H1 (cell line): ENCODE measurements at regions not wholly inside any gene's neighbourhood (a gene's known extent, or its start where the extent isn't known, plus 50 kb on each side); places are given as distances from the start of the nearest gene placed in this dataset.

Source experiments
- CTCF ChIA-PET: fragments of 300-600 bp; sonication (Branson Sonifier 250); formaldehyde crosslinking; loops from one replicate; lab custom pipeline; 2021; ENCODE audit not compliant: partially characterized antibody; lab: Charles Lee
- POLR2A ChIA-PET: fragments of 300-600 bp; sonication (Branson Sonifier 250); formaldehyde crosslinking; loops from one replicate; lab custom pipeline; 2021; ENCODE audit warnings: inconsistent platforms; ENCODE audit not compliant: partially characterized antibody; lab: Charles Lee
- DNase-seq, 2 experiments: peaks; one replicate each; pipeline versions ENCODE4 v3.0.0 to v3.0.0-alpha.2; 2010 to 2022; ENCODE audit warnings: low spot score in 2 of 2, low read depth in 1 of 2, mixed read lengths in 1 of 2
- FAIRE-seq: peaks from 2 replicates; lab custom pipeline; 2011; peaks lifted over from hg19 to GRCh38; lab: Jason Lieb, UNC
- H2AFZ ChIP-seq: 2 replicates; pipeline ENCODE4 v1.8.1; 2012; ENCODE audit warnings: low read length, inconsistent platforms
- H2AK5ac ChIP-seq: 2 replicates; pipeline ENCODE4 v1.6.1; 2013; ENCODE audit warnings: low read depth, low read length
- H2BK120ac ChIP-seq: replicated peaks from 2 replicates; pipeline ENCODE3; 2013; ENCODE audit warnings: low read depth, low read length, inconsistent platforms
- H2BK12ac ChIP-seq: 2 replicates; pipeline ENCODE4 v1.6.1; 2013; ENCODE audit warnings: low read depth, low read length
- H2BK15ac ChIP-seq: 2 replicates; pipeline ENCODE4 v1.6.1; 2013; ENCODE audit warnings: low read length
- H2BK20ac ChIP-seq: 2 replicates; pipeline ENCODE4 v1.6.1; 2013; ENCODE audit warnings: low read length
- H2BK5ac ChIP-seq: 2 replicates; pipeline ENCODE4 v1.6.1; 2013; ENCODE audit warnings: low read depth, low read length
- H3K14ac ChIP-seq: 2 replicates; pipeline ENCODE4 v1.6.1; 2013; ENCODE audit warnings: inconsistent platforms; ENCODE audit not compliant: insufficient read length
- H3K18ac ChIP-seq: 2 replicates; pipeline ENCODE4 v1.6.1; 2013; ENCODE audit warnings: low read length; ENCODE audit errors: extremely low read depth
- H3K23ac ChIP-seq: 2 replicates; pipeline ENCODE4 v1.6.1; 2013; ENCODE audit warnings: inconsistent platforms; ENCODE audit not compliant: insufficient read length
- H3K23me2 ChIP-seq: 2 replicates; pipeline ENCODE4 v1.6.1; 2013; ENCODE audit warnings: low read depth, low read length
- H3K27ac ChIP-seq: 2 replicates; pipeline ENCODE4 v1.6.1; 2011; ENCODE audit warnings: low read depth, low read length, inconsistent platforms
- H3K27me3 ChIP-seq, 4 experiments: replicated peaks in 1 of 4; 1 replicate in 1 of 4; 2 replicates in 3 of 4; pipeline versions ENCODE4 v1.6.1 to v1.8.1; 2011 to 2013; ENCODE audit warnings: low read length in 3 of 4, mild to moderate bottlenecking in 3 of 4, inconsistent platforms in 2 of 4, mixed read lengths in 2 of 4, moderate library complexity in 1 of 4; ENCODE audit not compliant: control insufficient read depth in 3 of 4, insufficient read depth in 3 of 4; ENCODE audit errors: extremely low read depth in 1 of 4
- H3K36me3 ChIP-seq, 4 experiments: 2 replicates each; pipeline versions ENCODE4 v1.6.1 to v1.8.1; 2011 to 2013; ENCODE audit warnings: mild to moderate bottlenecking in 4 of 4, low read length in 3 of 4, moderate library complexity in 2 of 4, control low read depth in 1 of 4, inconsistent platforms in 1 of 4; ENCODE audit not compliant: insufficient read depth in 4 of 4, control insufficient read depth in 2 of 4
- H3K4ac ChIP-seq: replicated peaks from 2 replicates; pipeline ENCODE3; 2013; ENCODE audit warnings: low read length, low read depth, mixed read lengths, inconsistent platforms; ENCODE audit not compliant: insufficient read length
- H3K4me1 ChIP-seq, 4 experiments: replicated peaks in 1 of 4; 1 replicate in 1 of 4; 2 replicates in 3 of 4; pipeline versions ENCODE4 v1.6.1 to v1.8.1; 2011 to 2013; ENCODE audit warnings: low read length in 3 of 4, inconsistent platforms in 2 of 4, mixed read lengths in 1 of 4; ENCODE audit not compliant: insufficient read depth in 4 of 4, control insufficient read depth in 3 of 4
- H3K4me2 ChIP-seq, 2 experiments: 2 replicates each; pipeline versions ENCODE4 v1.6.1 to v1.8.1; 2011 to 2013; ENCODE audit warnings: low read depth in 2 of 2, low read length in 2 of 2, control low read depth in 1 of 2, inconsistent platforms in 1 of 2, mild to moderate bottlenecking in 1 of 2; ENCODE audit not compliant: insufficient read depth in 1 of 2
- H3K4me3 ChIP-seq, 4 experiments: fragments of 200-600, 300-600 bp in 1 of 4; sonication (generic), shearing (Covaris generic), sonication (Bioruptor Twin) in 1 of 4; 2 replicates each; pipeline versions ENCODE4 v1.5.1 to v1.8.1; 2011 to 2016; ENCODE audit warnings: low read length in 4 of 4, low read depth in 3 of 4, control low read depth in 2 of 4, inconsistent platforms in 2 of 4, mild to moderate bottlenecking in 2 of 4, mixed read lengths in 1 of 4, moderate library complexity in 1 of 4; ENCODE audit not compliant: insufficient read depth in 2 of 4; ENCODE audit errors: extremely low read depth in 1 of 4
- H3K56ac ChIP-seq: replicated peaks from 2 replicates; pipeline ENCODE3; 2013; ENCODE audit warnings: low read depth, mild to moderate bottlenecking, mixed read lengths, low read length, inconsistent platforms; ENCODE audit not compliant: insufficient read length
- H3K79me1 ChIP-seq: 2 replicates; pipeline ENCODE4 v1.6.1; 2013; ENCODE audit warnings: low read depth, low read length, control low read depth
- H3K79me2 ChIP-seq, 2 experiments: 2 replicates each; pipeline versions ENCODE4 v1.6.1 to v1.8.1; 2012 to 2013; ENCODE audit warnings: low read length in 2 of 2, mild to moderate bottlenecking in 2 of 2, inconsistent platforms in 1 of 2; ENCODE audit not compliant: insufficient read depth in 2 of 2, control insufficient read depth in 1 of 2
- H3K9ac ChIP-seq, 4 experiments: replicated peaks in 1 of 4; 1 replicate in 1 of 4; 2 replicates in 3 of 4; pipeline versions ENCODE4 v1.6.1 to v1.8.1; 2011 to 2013; ENCODE audit warnings: low read depth in 3 of 4, low read length in 3 of 4, control low read depth in 2 of 4, mild to moderate bottlenecking in 2 of 4, moderate library complexity in 2 of 4, inconsistent platforms in 1 of 4; ENCODE audit errors: extremely low read depth in 1 of 4
- H3K9me3 ChIP-seq, 2 experiments: 2 replicates each; pipeline versions ENCODE4 v1.6.1 to v1.8.1; 2012 to 2013; ENCODE audit warnings: mild to moderate bottlenecking in 2 of 2, moderate library complexity in 2 of 2, control low read depth in 1 of 2, inconsistent platforms in 1 of 2, low read depth in 1 of 2, low read length in 1 of 2, mixed read lengths in 1 of 2; ENCODE audit not compliant: insufficient read depth in 2 of 2
- H4K20me1 ChIP-seq, 2 experiments: replicated peaks in 1 of 2; 2 replicates each; pipeline versions ENCODE3 to v1.8.1; 2011 to 2013; ENCODE audit warnings: inconsistent platforms in 2 of 2, low read length in 2 of 2, mild to moderate bottlenecking in 1 of 2; ENCODE audit not compliant: insufficient read depth in 2 of 2, control insufficient read depth in 1 of 2
- H4K5ac ChIP-seq: 2 replicates; pipeline ENCODE4 v1.6.1; 2013; ENCODE audit warnings: low read length, low read depth, mixed read lengths, inconsistent platforms; ENCODE audit not compliant: insufficient read length
- H4K8ac ChIP-seq: 2 replicates; pipeline ENCODE4 v1.8.0; 2013; ENCODE audit warnings: mild to moderate bottlenecking, moderate library complexity, low read length, inconsistent platforms; ENCODE audit not compliant: insufficient read depth; ENCODE audit errors: extremely low read depth
- H4K91ac ChIP-seq: replicated peaks from 2 replicates; pipeline ENCODE3; 2013; ENCODE audit warnings: low read length, mixed read lengths, inconsistent platforms; ENCODE audit not compliant: insufficient read length
- BCL11A ChIP-seq, 2 experiments: IDR thresholded peaks; one replicate each; pipeline ENCODE4 v1.6.1; 2011; ENCODE audit warnings: low read depth in 2 of 2, low read length in 2 of 2, mild to moderate bottlenecking in 2 of 2
- BRCA1 ChIP-seq: IDR thresholded peaks from 2 replicates; pipeline ENCODE4 v1.6.1; 2012; ENCODE audit warnings: low read depth, low read length, improper control_type of control experiment
- GABPA ChIP-seq: IDR thresholded peaks from 2 replicates; pipeline ENCODE4 v1.6.1; 2011; ENCODE audit warnings: mild to moderate bottlenecking, low read length, moderate library complexity, borderline replicate concordance; ENCODE audit not compliant: insufficient read depth
- GTF2F1 ChIP-seq: IDR thresholded peaks from 2 replicates; pipeline ENCODE4 v1.6.1; 2012; ENCODE audit warnings: low read depth, low read length, improper control_type of control experiment, borderline replicate concordance
- KDM1A ChIP-seq: fragments of 200-600, 300-600 bp; sonication (generic); IDR thresholded peaks from 2 replicates; pipeline ENCODE4 v1.7.1; 2016; ENCODE audit warnings: mild to moderate bottlenecking, low read length, borderline replicate concordance
- NANOG ChIP-seq: IDR thresholded peaks from 2 replicates; pipeline ENCODE4 v1.6.1; 2011; ENCODE audit warnings: low read length, low read depth, mild to moderate bottlenecking, inconsistent platforms; ENCODE audit not compliant: insufficient read depth, poor library complexity, severe bottlenecking
- PHF8 ChIP-seq: fragments of 200-600 bp; sonication (generic); conservative IDR thresholded peaks from 2 replicates; pipeline ENCODE4 v1.7.1; 2012; ENCODE audit warnings: low read depth, mild to moderate bottlenecking, inconsistent platforms, low read length, moderate library complexity
- SP1 ChIP-seq: IDR thresholded peaks from 2 replicates; pipeline ENCODE4 v1.6.1; 2011; ENCODE audit warnings: low read depth, low read length
- SP2 ChIP-seq: IDR thresholded peaks from 2 replicates; pipeline ENCODE4 v1.6.1; 2012; ENCODE audit warnings: mild to moderate bottlenecking, low read length, inconsistent platforms
- WGBS, 2 experiments: shearing (Covaris generic) in 1 of 2; methylation state at CpG; one replicate each; pipeline versions ENCODE4 v1.1.6 to v1.1.7; 2013 to 2015; ENCODE audit warnings: low lambda C conversion rate in 2 of 2, mixed read lengths in 2 of 2, inconsistent platforms in 1 of 2, low coverage in 1 of 2, missing lambda C conversion rate in 1 of 2; ENCODE audit not compliant: insufficient replicate concordance in 2 of 2, insufficient coverage in 1 of 2, insufficient read length in 1 of 2; ENCODE audit errors: extremely low coverage in 1 of 2, missing lambda C conversion rate in 1 of 2; 5-methylcytosine and 5-hydroxymethylcytosine counted together

DNA sequence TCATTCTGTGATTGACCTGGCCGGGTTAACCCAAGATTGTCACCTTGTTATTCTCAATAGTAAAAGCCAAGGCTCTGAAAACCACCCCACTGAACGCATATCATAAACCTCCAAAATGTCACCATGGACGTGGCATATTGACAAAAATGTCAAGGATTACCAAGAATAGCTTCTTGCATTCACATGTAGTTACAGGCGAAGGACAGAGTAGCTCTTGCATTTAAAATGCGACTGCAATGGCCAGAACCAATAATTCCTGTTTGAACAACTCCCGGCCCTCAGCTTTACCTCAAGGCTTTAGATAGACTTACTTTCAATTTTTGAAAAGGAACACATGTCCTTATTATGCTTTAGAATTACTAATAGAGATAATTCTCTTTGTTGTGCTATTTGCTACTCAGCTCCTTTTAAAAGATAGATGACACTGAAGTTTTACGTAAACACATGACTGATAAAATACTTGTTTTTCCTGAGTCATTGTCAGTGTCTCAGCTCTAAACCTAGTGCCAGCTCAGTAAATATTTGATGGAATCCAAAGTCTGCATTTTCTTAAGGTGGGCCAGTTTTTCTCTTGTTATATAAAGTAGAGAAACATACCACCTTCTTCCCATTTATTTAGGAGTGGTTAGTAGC lies 66.3 kb downstream of the CLDN34 start:
- no peak overlapping the region for H3K27ac ChIP-seq
- no peak overlapping the region for H4K5ac ChIP-seq
- H3K4me2 ChIP-seq, result no peak overlapping the region
- no peak overlapping the region for H2BK5ac ChIP-seq
- no peaks in the 10 kb centered on the region for H3K79me1 ChIP-seq
- H2BK20ac ChIP-seq, result no peak overlapping the region
- FAIRE-seq (no peak), DNase-seq (no peak)
- H2AK5ac ChIP-seq, result no peak overlapping the region
- H2BK120ac ChIP-seq, result no peak overlapping the region
- H4K8ac ChIP-seq, result no peak overlapping the region
- H4K20me1 ChIP-seq, result no peaks in the 10 kb centered on the region
- no peak overlapping the region for H3K4ac ChIP-seq
- H2BK15ac ChIP-seq, result no peak overlapping the region
- no peak overlapping the region for H2BK12ac ChIP-seq
- H4K91ac ChIP-seq, result no peak overlapping the region
- no peaks in the 10 kb centered on the region for H3K9me3 ChIP-seq
- 90% methylated on average over 7 of the region's 7 CpGs; no CpG with 5 or more reads in 1 of the 2 experiments for WGBS, 2 experiments
- H3K14ac ChIP-seq, result no peak overlapping the region
- no peak overlapping the region for H3K56ac ChIP-seq
- H3K4me3 ChIP-seq, result no peak overlapping the region
- no peaks in the 10 kb centered on the region for H3K36me3 ChIP-seq
- no peak overlapping the region for H3K23ac ChIP-seq
- CTCF ChIA-PET, result interaction anchor here (1.1 kb wide), 1 partner anchor 86 kb away, joined by 4 read pairs; no protein-coding TSS in a partner anchor
- H3K23me2 ChIP-seq, result no peaks in the 10 kb centered on the region
- H3K79me2 ChIP-seq, result peaks cover 0 to 26% of the 10 kb centered on the region in 2 experiments; a peak in 2 of 4 replicates
- POLR2A ChIA-PET, result interaction anchor here (0.9 to 1.4 kb wide), 2 partner anchors 10 to 263 kb away, joined by 3 to 9 read pairs; no protein-coding TSS in a partner anchor
- H3K27me3 ChIP-seq, result no peaks in the 10 kb centered on the region
- H3K4me1 ChIP-seq, result peaks cover 0 to 9% (median 2%) of the 10 kb centered on the region in 4 experiments; a peak in 2 of 7 replicates
- no peak overlapping the region for H2AFZ ChIP-seq
- H3K9ac ChIP-seq, result no peak overlapping the region
- no peak overlapping the region for H3K18ac ChIP-seq
- TF ChIP-seq NANOG (no peak), GTF2F1 (no peak), KDM1A (no peak), BRCA1 (no peak), BCL11A (IDR thresholded peaks at IDR 0.05; ENCODE audit: low read depth in 2 of 2, low read length in 2 of 2) (no peak), SP2 (no peak), PHF8 (no peak), GABPA (no peak), SP1 (no peak)
